ENCODE measurements at regions not wholly inside any gene's neighbourhood (a gene's known extent, or its start where the extent isn't known, plus 50 kb on each side); places are given as distances from the start of the nearest gene placed in this dataset.
"Not testable (repeated sequence)": the region's sequence is repeated elsewhere in the genome, so short reads cannot be mapped to it uniquely, and the experiment has no call there.

DNA sequence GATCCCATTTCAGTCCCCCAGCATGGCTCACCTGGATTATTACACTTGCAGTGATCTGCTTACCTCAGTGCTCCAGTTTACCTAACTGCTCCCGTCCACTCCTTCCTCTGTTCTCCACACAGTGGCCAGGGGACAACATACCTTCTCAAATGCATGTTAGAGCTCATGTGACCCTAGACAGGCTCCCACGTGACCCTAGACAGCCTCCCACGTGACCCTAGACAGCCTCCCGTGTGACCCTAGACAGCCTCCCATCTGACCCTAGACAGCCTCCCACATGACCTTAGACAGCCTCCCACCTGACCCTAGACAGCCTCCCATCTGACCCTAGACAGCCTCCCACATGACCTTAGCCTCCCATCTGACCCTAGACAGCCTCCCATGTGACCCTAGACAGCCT is 226.0 kb upstream of the TMEM132C start:
- Histone ChIP-seq H3K9me3 (ENCODE audit: insufficient read depth, low read depth) (no peaks in the 10 kb centered on the region), H2AFZ (no peak overlapping the region), H3K4me2 (no peak overlapping the region), H3F3A (ENCODE audit: insufficient read depth, low read depth) (no peaks in the 10 kb centered on the region), H3K4me3 (no peak overlapping the region), H3K9me2 (ENCODE audit: insufficient read depth) (no peaks in the 10 kb centered on the region), H3K36me3 (ENCODE audit: low read depth) (no peaks in the 10 kb centered on the region), H3K27ac (no peak overlapping the region), H3K27me3 (ENCODE audit: insufficient read depth, low read depth) (peaks cover 6% of the 10 kb centered on the region; the same call in 1 of the 2 replicates), H3K4me1 (replicated peaks; ENCODE audit: insufficient read depth) (no peaks in the 10 kb centered on the region), H3K79me2 (ENCODE audit: low read depth) (no peaks in the 10 kb centered on the region), H4K20me1 (ENCODE audit: insufficient read depth) (no peaks in the 10 kb centered on the region)
- no TSS peak for BruUV-seq (replicated peaks)
- TF ChIP-seq, protein P1, sequence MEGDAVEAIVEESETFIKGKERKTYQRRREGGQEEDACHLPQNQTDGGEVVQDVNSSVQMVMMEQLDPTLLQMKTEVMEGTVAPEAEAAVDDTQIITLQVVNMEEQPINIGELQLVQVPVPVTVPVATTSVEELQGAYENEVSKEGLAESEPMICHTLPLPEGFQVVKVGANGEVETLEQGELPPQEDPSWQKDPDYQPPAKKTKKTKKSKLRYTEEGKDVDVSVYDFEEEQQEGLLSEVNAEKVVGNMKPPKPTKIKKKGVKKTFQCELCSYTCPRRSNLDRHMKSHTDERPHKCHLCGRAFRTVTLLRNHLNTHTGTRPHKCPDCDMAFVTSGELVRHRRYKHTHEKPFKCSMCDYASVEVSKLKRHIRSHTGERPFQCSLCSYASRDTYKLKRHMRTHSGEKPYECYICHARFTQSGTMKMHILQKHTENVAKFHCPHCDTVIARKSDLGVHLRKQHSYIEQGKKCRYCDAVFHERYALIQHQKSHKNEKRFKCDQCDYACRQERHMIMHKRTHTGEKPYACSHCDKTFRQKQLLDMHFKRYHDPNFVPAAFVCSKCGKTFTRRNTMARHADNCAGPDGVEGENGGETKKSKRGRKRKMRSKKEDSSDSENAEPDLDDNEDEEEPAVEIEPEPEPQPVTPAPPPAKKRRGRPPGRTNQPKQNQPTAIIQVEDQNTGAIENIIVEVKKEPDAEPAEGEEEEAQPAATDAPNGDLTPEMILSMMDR (conservative IDR thresholded peaks at IDR 0.05) = no peak
- TF ChIP-seq EZH2 (IDR thresholded peaks at IDR 0.05; ENCODE audit: low read depth) = no peak
- ChIA-PET POLR2A (ENCODE audit: unreplicated experiment) (no interaction called here), CTCF (no interaction called here)
- DNase-seq = no peak
- intact Hi-C loops (cut with micrococcal nuclease; ENCODE audit: unreplicated experiment) = no loop called here

DNA sequence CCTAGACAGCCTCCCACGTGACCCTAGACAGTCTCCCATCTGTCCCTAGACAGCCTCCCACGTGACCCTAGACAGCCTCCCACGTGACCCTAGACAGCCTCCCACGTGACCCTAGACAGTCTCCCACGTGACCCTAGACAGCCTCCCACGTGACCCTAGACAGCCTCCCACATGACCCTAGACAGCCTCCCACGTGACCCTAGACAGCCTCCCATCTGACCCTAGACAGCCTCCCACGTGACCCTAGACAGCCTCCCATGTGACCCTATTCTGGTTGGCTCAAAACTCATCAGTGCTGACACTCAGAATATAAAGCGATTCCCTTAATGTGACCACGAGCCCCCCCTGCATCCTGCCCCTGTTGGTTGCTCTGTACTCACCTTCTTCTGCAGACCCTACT is 224.7 kb upstream of the TMEM132C start:
- H3K27ac ChIP-seq; H3K79me2 ChIP-seq (ENCODE audit: low read depth); intact Hi-C loops (cut with micrococcal nuclease; ENCODE audit: unreplicated experiment); H3K9me3 ChIP-seq (ENCODE audit: insufficient read depth, low read depth); H3F3A ChIP-seq (ENCODE audit: insufficient read depth, low read depth); H3K4me1 ChIP-seq (replicated peaks; ENCODE audit: insufficient read depth); H3K9me2 ChIP-seq (ENCODE audit: insufficient read depth); DNase-seq; H3K27me3 ChIP-seq (ENCODE audit: insufficient read depth, low read depth); H2AFZ ChIP-seq; H3K4me3 ChIP-seq; CTCF ChIA-PET; H3K36me3 ChIP-seq (ENCODE audit: low read depth); BruUV-seq (replicated peaks); H3K4me2 ChIP-seq; POLR2A ChIA-PET (ENCODE audit: unreplicated experiment); H4K20me1 ChIP-seq (ENCODE audit: insufficient read depth): not testable (repeated sequence)

DNA sequence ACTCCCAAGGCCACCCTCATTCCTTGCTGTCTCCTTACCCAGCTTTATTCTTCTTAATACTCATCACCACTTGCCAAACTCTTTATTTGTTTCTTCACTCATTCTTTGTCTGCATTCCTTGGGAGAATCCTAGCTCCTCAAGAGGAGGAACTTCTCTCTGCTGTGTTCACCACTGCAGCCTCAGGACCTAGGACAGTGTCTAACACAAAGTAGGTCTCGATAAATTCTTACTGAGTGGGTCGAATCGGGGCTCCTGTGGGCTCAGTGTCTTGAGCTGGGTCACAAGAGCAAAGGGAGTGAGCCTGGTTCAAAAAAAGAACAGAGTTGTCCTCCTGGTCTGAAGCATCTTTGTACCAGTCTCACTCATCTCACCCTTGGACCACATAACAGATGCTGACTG is 224.1 kb upstream of the TMEM132C start:
- no peak overlapping the region for H2AFZ ChIP-seq

DNA sequence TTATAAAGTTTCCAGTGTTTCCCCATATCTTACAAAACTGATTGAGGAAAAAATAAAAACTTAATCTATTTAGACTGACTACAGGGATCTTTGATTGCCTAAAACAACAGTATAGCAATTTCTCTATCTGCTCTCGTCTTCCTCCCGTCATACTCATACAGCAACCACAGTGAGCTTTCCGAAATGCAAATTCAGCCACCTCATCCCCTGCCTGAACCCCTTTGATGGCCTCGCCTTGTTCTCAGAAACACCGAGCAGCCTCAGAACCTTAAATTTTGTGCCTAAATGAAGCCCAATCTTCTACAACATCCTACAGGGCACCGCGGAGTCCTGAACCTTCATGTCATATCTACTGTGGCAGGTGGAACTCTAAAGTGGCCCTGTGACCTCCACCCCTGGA is 223.7 kb upstream of the TMEM132C start:
- no peak overlapping the region for H3K4me2 ChIP-seq
- no peak for DNase-seq
- no peaks in the 10 kb centered on the region for H3K4me1 ChIP-seq (replicated peaks; ENCODE audit: insufficient read depth)
- TF ChIP-seq EZH2 (IDR thresholded peaks at IDR 0.05; ENCODE audit: low read depth) = no peak
- TF ChIP-seq, protein P1 (conservative IDR thresholded peaks at IDR 0.05) = no peak
- H2AFZ ChIP-seq = no peak overlapping the region
- no peaks in the 10 kb centered on the region for H3K36me3 ChIP-seq (ENCODE audit: low read depth)
- no peaks in the 10 kb centered on the region for H4K20me1 ChIP-seq (ENCODE audit: insufficient read depth)
- no peak overlapping the region for H3K27ac ChIP-seq
- no peaks in the 10 kb centered on the region for H3K79me2 ChIP-seq (ENCODE audit: low read depth)
- no peaks in the 10 kb centered on the region for H3K27me3 ChIP-seq (ENCODE audit: insufficient read depth, low read depth)
- ChIA-PET CTCF (no interaction called here), POLR2A (ENCODE audit: unreplicated experiment) (no interaction called here)
- no peaks in the 10 kb centered on the region for H3F3A ChIP-seq (ENCODE audit: insufficient read depth, low read depth)
- intact Hi-C loops (cut with micrococcal nuclease; ENCODE audit: unreplicated experiment) = no loop called here
- H3K9me3 ChIP-seq (ENCODE audit: insufficient read depth, low read depth) = no peaks in the 10 kb centered on the region
- H3K9me2 ChIP-seq (ENCODE audit: insufficient read depth) = no peaks in the 10 kb centered on the region
- no peak overlapping the region for H3K4me3 ChIP-seq
- BruUV-seq (replicated peaks) = no TSS peak

More for the DNA sequence above, 224.1 kb upstream of the TMEM132C start:
- no peaks in the 10 kb centered on the region for H3K9me2 ChIP-seq (ENCODE audit: insufficient read depth)
- no peaks in the 10 kb centered on the region for H3K79me2 ChIP-seq (ENCODE audit: low read depth)
- H3K4me2 ChIP-seq = no peak overlapping the region
- TF ChIP-seq, protein P1 (conservative IDR thresholded peaks at IDR 0.05) = no peak
- TF ChIP-seq EZH2 (IDR thresholded peaks at IDR 0.05; ENCODE audit: low read depth) = no peak
- no TSS peak for BruUV-seq (replicated peaks)
- no peaks in the 10 kb centered on the region for H3K9me3 ChIP-seq (ENCODE audit: insufficient read depth, low read depth)
- no peak overlapping the region for H3K4me3 ChIP-seq
- H3K4me1 ChIP-seq (replicated peaks; ENCODE audit: insufficient read depth) = no peaks in the 10 kb centered on the region
- no peaks in the 10 kb centered on the region for H3F3A ChIP-seq (ENCODE audit: insufficient read depth, low read depth)
- no peaks in the 10 kb centered on the region for H3K27me3 ChIP-seq (ENCODE audit: insufficient read depth, low read depth)
- H3K27ac ChIP-seq = no peak overlapping the region
- DNase-seq = no peak
- POLR2A ChIA-PET (ENCODE audit: unreplicated experiment) = no interaction called here
- no peaks in the 10 kb centered on the region for H4K20me1 ChIP-seq (ENCODE audit: insufficient read depth)
- CTCF ChIA-PET = no interaction called here
- H3K36me3 ChIP-seq (ENCODE audit: low read depth) = no peaks in the 10 kb centered on the region
- intact Hi-C loops (cut with micrococcal nuclease; ENCODE audit: unreplicated experiment) = no loop called here
